IMR-90 (cell line): ENCODE measurements at regions not wholly inside any gene's neighbourhood (a gene's known extent, or its start where the extent isn't known, plus 50 kb on each side); places are given as distances from the start of the nearest gene placed in this dataset.

Experiments used
- ATAC-seq: fragments of 200-7000 bp; cut with Tn5 transposase; 2 replicates; pipeline ENCODE4 v1.9.1; 2020; ENCODE audit warnings: low read depth, mild to moderate bottlenecking, moderate library complexity
- BruUV-seq: library from RNA; stranded (reverse); fragments of 400-500 nt; replicated peaks from 2 replicates; lab custom pipeline; 2021; lab: Mats Ljungman, UMichigan
- CTCF ChIA-PET: fragments of 300-600 bp; formaldehyde crosslinking; extraction: SDS; loops from one replicate; lab custom pipeline; 2021; ENCODE audit warnings: antibody characterized with exemption; lab: Yijun Ruan, JAX
- POLR2A ChIA-PET: fragments of 300-600 bp; sonication (Branson Sonifier 250); formaldehyde crosslinking; loops from one replicate; lab custom pipeline; 2022; ENCODE audit warnings: antibody characterized with exemption; ENCODE audit not compliant: unreplicated experiment; lab: Charles Lee
- DNase-seq: peaks from one replicate; pipeline ENCODE4 v3.0.0; 2013
- H2AFZ ChIP-seq: replicated peaks from 2 replicates; pipeline ENCODE3; 2013; ENCODE audit warnings: low read length, mild to moderate bottlenecking; ENCODE audit not compliant: poor library complexity
- H2AK5ac ChIP-seq: 2 replicates; pipeline ENCODE4 v1.6.1; 2013; ENCODE audit warnings: low read depth, low read length, inconsistent platforms
- H2AK9ac ChIP-seq: replicated peaks from 2 replicates; pipeline ENCODE3; 2013; ENCODE audit warnings: mild to moderate bottlenecking, low read depth, low read length, moderate library complexity; ENCODE audit not compliant: poor library complexity
- H2BK120ac ChIP-seq: 2 replicates; pipeline ENCODE4 v1.6.1; 2013; ENCODE audit warnings: low read depth, low read length, inconsistent platforms
- H2BK15ac ChIP-seq: 3 replicates; pipeline ENCODE4 v1.6.1; 2013; ENCODE audit warnings: low read depth, low read length, inconsistent platforms
- H2BK20ac ChIP-seq: 2 replicates; pipeline ENCODE4 v1.6.1; 2013; ENCODE audit warnings: low read depth, mild to moderate bottlenecking, inconsistent platforms, low read length, moderate library complexity
- H2BK5ac ChIP-seq: 2 replicates; pipeline ENCODE4 v1.6.1; 2013; ENCODE audit warnings: mild to moderate bottlenecking, low read depth, low read length, inconsistent platforms; ENCODE audit not compliant: poor library complexity, severe bottlenecking
- H3K14ac ChIP-seq: replicated peaks from 2 replicates; pipeline ENCODE4 v1.6.1; 2013; ENCODE audit warnings: low read depth, low read length, inconsistent platforms
- H3K18ac ChIP-seq: 2 replicates; pipeline ENCODE4 v1.6.1; 2013; ENCODE audit warnings: low read depth, low read length, control low read depth
- H3K23ac ChIP-seq: 2 replicates; pipeline ENCODE4 v1.6.1; 2013; ENCODE audit warnings: low read depth, low read length, inconsistent platforms
- H3K27ac ChIP-seq: 2 replicates; pipeline ENCODE4 v1.5.1; 2013; ENCODE audit warnings: mild to moderate bottlenecking, control low read depth, low read length; ENCODE audit not compliant: insufficient read depth
- H3K27me3 ChIP-seq: 2 replicates; pipeline ENCODE4 v1.6.1; 2013; ENCODE audit warnings: low read length; ENCODE audit not compliant: control insufficient read depth, insufficient read depth
- H3K36me3 ChIP-seq: 2 replicates; pipeline ENCODE4 v1.6.1; 2013; ENCODE audit warnings: low read length, mixed read lengths; ENCODE audit not compliant: control insufficient read depth, insufficient read depth
- H3K4ac ChIP-seq: 2 replicates; pipeline ENCODE4 v1.6.1; 2013; ENCODE audit warnings: low read depth, low read length, inconsistent platforms
- H3K4me1 ChIP-seq: 2 replicates; pipeline ENCODE4 v1.6.1; 2013; ENCODE audit warnings: low read length, mixed read lengths; ENCODE audit not compliant: control insufficient read depth, insufficient read depth
- H3K4me2 ChIP-seq: 2 replicates; pipeline ENCODE4 v1.6.1; 2013; ENCODE audit warnings: low read depth, mild to moderate bottlenecking, control low read depth, low read length, moderate library complexity
- H3K4me3 ChIP-seq: 2 replicates; pipeline ENCODE4 v1.5.1; 2013; ENCODE audit warnings: low read depth, mild to moderate bottlenecking, control low read depth, low read length, moderate library complexity; ENCODE audit not compliant: insufficient read depth
- H3K56ac ChIP-seq: 2 replicates; pipeline ENCODE4 v1.6.1; 2013; ENCODE audit warnings: low read length, inconsistent platforms; ENCODE audit not compliant: insufficient read depth; ENCODE audit errors: extremely low read depth
- H3K79me1 ChIP-seq, 2 experiments: 2 replicates each; pipeline ENCODE4 v1.6.1; 2013; ENCODE audit warnings: low read length in 2 of 2, inconsistent platforms in 1 of 2, low read depth in 1 of 2
- H3K9ac ChIP-seq: 2 replicates; pipeline ENCODE4 v1.6.1; 2013; ENCODE audit warnings: low read depth, low read length, control low read depth
- H3K9me1 ChIP-seq: 2 replicates; pipeline ENCODE4 v1.6.1; 2013; ENCODE audit warnings: low read length, inconsistent platforms; ENCODE audit not compliant: insufficient read depth
- H3K9me3 ChIP-seq: 2 replicates; pipeline ENCODE4 v1.6.1; 2013; ENCODE audit warnings: low read length; ENCODE audit not compliant: control insufficient read depth, insufficient read depth
- H4K20me1 ChIP-seq: 2 replicates; pipeline ENCODE4 v1.6.1; 2013; ENCODE audit warnings: low read length, inconsistent platforms; ENCODE audit not compliant: insufficient read depth
- H4K5ac ChIP-seq: 2 replicates; pipeline ENCODE4 v1.6.1; 2013; ENCODE audit warnings: mild to moderate bottlenecking, low read depth, low read length, control low read depth
- H4K8ac ChIP-seq, 2 experiments: 2 replicates each; pipeline ENCODE4 v1.6.1; 2013; ENCODE audit warnings: low read depth in 2 of 2, low read length in 2 of 2, control low read depth in 1 of 2, inconsistent platforms in 1 of 2
- H4K91ac ChIP-seq: 2 replicates; pipeline ENCODE4 v1.6.1; 2013; ENCODE audit warnings: low read depth, low read length, inconsistent platforms; ENCODE audit not compliant: insufficient read depth
- BHLHE40 ChIP-seq: fragments of 150-350 bp; IDR thresholded peaks from 2 replicates; pipeline ENCODE4 v1.6.1; 2016; ENCODE audit warnings: mild to moderate bottlenecking, low read depth, low read length
- CEBPB ChIP-seq: IDR thresholded peaks from 2 replicates; pipeline ENCODE4 v1.6.1; 2012; ENCODE audit warnings: low read depth, low read length, improper control_type of control experiment
- CHD1 ChIP-seq: IDR thresholded peaks from 2 replicates; pipeline ENCODE4 v1.6.1; 2012; ENCODE audit warnings: low read depth, low read length, improper control_type of control experiment
- FOS ChIP-seq: fragments of 150-350 bp; IDR thresholded peaks from 2 replicates; pipeline ENCODE4 v1.6.1; 2016; ENCODE audit warnings: low read depth, low read length
- MAFK ChIP-seq: IDR thresholded peaks from 2 replicates; pipeline ENCODE4 v1.6.1; 2012; ENCODE audit warnings: low read depth, low read length, improper control_type of control experiment
- MAZ ChIP-seq: IDR thresholded peaks from 2 replicates; pipeline ENCODE4 v1.6.1; 2012; ENCODE audit warnings: low read depth, mild to moderate bottlenecking, low read length, improper control_type of control experiment, moderate library complexity, borderline replicate concordance
- NFE2L2 ChIP-seq: fragments of 150-350 bp; IDR thresholded peaks from 2 replicates; pipeline ENCODE4 v1.6.1; 2016; ENCODE audit warnings: low read depth, mild to moderate bottlenecking, low read length
- POLR2A ChIP-seq: IDR thresholded peaks from 2 replicates; pipeline ENCODE4 v1.6.1; 2012; ENCODE audit warnings: mild to moderate bottlenecking, low read depth, low read length
- RAD21 ChIP-seq: IDR thresholded peaks from 2 replicates; pipeline ENCODE4 v1.6.1; 2012; ENCODE audit warnings: low read length, improper control_type of control experiment
- RCOR1 ChIP-seq: IDR thresholded peaks from 2 replicates; pipeline ENCODE4 v1.6.1; 2012; ENCODE audit warnings: mild to moderate bottlenecking, low read length, improper control_type of control experiment; ENCODE audit not compliant: insufficient replicate concordance
- RFX5 ChIP-seq: IDR thresholded peaks from 2 replicates; pipeline ENCODE4 v1.8.0; 2012; ENCODE audit warnings: low read depth, mild to moderate bottlenecking, low read length, moderate library complexity
- SMC3 ChIP-seq: fragments of 150-350 bp; IDR thresholded peaks from 2 replicates; pipeline ENCODE4 v1.6.1; 2016; ENCODE audit warnings: low read depth, mild to moderate bottlenecking, antibody characterized with exemption, low read length, moderate library complexity
- WGBS, 2 experiments: methylation state at CpG; one replicate each; pipeline versions ENCODE4 v1.1.5 to v1.1.7; 2013; ENCODE audit warnings: missing lambda C conversion rate in 2 of 2; ENCODE audit not compliant: insufficient read length in 1 of 2; ENCODE audit errors: extremely low coverage in 2 of 2; 5-methylcytosine and 5-hydroxymethylcytosine counted together
- dilution Hi-C: fragments of 300-500 bp; cut with HindIII; formaldehyde crosslinking; loops from one replicate; pipeline ENCODE4 v1.14.3; 2018; ENCODE audit warnings: low sequenced_read_pairs; ENCODE audit not compliant: unreplicated experiment
- in situ Hi-C: fragments of 300-500 bp; cut with MboI; formaldehyde crosslinking; loops from 3 replicates; pipeline ENCODE4 v1.14.3; 2019; ENCODE audit warnings: low sequenced_read_pairs, inconsistent platforms, mixed read lengths
- intact Hi-C: fragments of 100-400 bp; cut with micrococcal nuclease; formaldehyde crosslinking; loops from 2 replicates; pipeline ENCODE4 v1.10.0; 2022
- TF ChIP-seq, protein P1 (sequence below): conservative IDR thresholded peaks from 2 replicates; pipeline ENCODE4 v1.5.1; 2012; ENCODE audit warnings: mild to moderate bottlenecking, low read depth, low read length, improper control_type of control experiment
- TF ChIP-seq, protein P2 (sequence below): fragments of 150-350 bp; IDR thresholded peaks from 2 replicates; pipeline ENCODE4 v1.6.1; 2017; ENCODE audit warnings: mild to moderate bottlenecking, antibody characterized with exemption, low read length, low read depth

DNA sequence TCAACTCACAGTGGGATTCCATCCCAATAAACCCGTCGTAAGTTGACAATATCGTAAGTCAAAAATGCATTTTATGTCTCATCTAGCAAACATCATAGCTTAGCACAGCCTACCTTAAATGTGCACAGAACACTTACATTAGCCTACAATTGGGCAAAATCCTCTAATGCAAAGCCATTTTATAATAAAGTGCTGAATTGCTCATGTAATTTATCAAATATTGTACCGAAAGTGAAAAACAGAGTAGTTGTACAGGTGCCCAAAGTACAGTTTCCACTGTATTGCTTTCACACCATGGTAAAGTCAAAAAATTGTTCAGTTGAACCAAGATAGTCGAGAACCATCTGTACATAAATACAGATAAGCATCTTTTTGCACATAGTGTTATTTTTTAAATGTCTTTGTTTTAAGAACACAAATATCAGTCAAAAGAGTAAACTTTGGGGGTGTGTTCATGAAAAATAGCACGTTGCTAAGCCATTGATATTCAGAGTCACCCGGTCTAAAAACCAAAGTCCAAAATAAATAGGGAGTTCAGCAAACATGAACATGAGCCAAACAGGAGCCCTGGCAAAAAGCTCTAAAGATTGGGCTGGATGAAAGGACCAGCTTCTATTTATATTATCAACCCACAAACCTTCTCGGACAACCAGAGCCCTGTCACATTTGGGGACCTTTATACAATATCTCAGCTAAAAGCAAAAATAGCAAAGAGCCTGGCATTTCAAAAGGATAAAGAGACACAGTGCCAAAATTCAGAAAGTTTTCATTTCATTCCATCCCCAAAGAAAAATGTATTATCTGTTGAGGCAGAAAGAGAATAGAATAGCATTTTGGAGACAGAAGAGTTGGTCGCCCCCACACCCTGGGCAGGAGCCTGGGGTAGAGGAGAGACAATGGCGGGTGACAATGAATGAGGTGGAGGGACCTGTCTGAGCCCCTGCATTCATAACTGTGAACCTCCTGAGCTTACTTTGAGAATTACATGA is 105.9 kb upstream of the SH3BP4 start:
- CTCF ChIA-PET = no interaction called here
- no TSS peak for BruUV-seq

More for the DNA sequence above, 105.9 kb upstream of the SH3BP4 start:
- H4K5ac ChIP-seq = no peak overlapping the region
- H2BK20ac ChIP-seq = no peak overlapping the region
- dilution Hi-C loops = no loop called here
- no peak overlapping the region for H2BK5ac ChIP-seq
- DNase-seq (no peak), ATAC-seq (no peak)
- H3K27me3 ChIP-seq = no peaks in the 10 kb centered on the region
- intact Hi-C loops = no loop called here
- no peaks in the 10 kb centered on the region; a peak in 1 of 4 replicates for H3K79me1 ChIP-seq
- H3K14ac ChIP-seq = no peak overlapping the region
- H4K20me1 ChIP-seq = no peaks in the 10 kb centered on the region
- H2BK120ac ChIP-seq = no peak overlapping the region
- no peak overlapping the region for H2AFZ ChIP-seq
- H3K9me1 ChIP-seq = peaks cover 7% of the 10 kb centered on the region
- no peak overlapping the region for H3K27ac ChIP-seq
- POLR2A ChIA-PET = no interaction called here
- no peak overlapping the region for H3K18ac ChIP-seq
- H2AK5ac ChIP-seq = no peak overlapping the region
- no peak overlapping the region for H3K9ac ChIP-seq
- H3K9me3 ChIP-seq = no peaks in the 10 kb centered on the region
- no peak overlapping the region for H4K91ac ChIP-seq
- no peak overlapping the region for H3K4ac ChIP-seq
- H3K23ac ChIP-seq = no peak overlapping the region
- no peak overlapping the region for H3K56ac ChIP-seq
- H3K4me1 ChIP-seq = peaks cover 8% of the 10 kb centered on the region
- in situ Hi-C loops = no loop called here
- H3K4me3 ChIP-seq = no peak overlapping the region
- no peak overlapping the region for H2BK15ac ChIP-seq
- H2AK9ac ChIP-seq = no peak overlapping the region
- H3K36me3 ChIP-seq = no peaks in the 10 kb centered on the region
- TF ChIP-seq FOS = no peak
- TF ChIP-seq SMC3 = no peak
- no peak for TF ChIP-seq CHD1
- no peak for TF ChIP-seq RCOR1
- no peak for TF ChIP-seq MAZ
- TF ChIP-seq RFX5 = no peak
- TF ChIP-seq, protein P1, sequence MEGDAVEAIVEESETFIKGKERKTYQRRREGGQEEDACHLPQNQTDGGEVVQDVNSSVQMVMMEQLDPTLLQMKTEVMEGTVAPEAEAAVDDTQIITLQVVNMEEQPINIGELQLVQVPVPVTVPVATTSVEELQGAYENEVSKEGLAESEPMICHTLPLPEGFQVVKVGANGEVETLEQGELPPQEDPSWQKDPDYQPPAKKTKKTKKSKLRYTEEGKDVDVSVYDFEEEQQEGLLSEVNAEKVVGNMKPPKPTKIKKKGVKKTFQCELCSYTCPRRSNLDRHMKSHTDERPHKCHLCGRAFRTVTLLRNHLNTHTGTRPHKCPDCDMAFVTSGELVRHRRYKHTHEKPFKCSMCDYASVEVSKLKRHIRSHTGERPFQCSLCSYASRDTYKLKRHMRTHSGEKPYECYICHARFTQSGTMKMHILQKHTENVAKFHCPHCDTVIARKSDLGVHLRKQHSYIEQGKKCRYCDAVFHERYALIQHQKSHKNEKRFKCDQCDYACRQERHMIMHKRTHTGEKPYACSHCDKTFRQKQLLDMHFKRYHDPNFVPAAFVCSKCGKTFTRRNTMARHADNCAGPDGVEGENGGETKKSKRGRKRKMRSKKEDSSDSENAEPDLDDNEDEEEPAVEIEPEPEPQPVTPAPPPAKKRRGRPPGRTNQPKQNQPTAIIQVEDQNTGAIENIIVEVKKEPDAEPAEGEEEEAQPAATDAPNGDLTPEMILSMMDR = no peak
- no peak for TF ChIP-seq BHLHE40
- no peak for TF ChIP-seq MAFK
- no peak for TF ChIP-seq NFE2L2
- no peak for TF ChIP-seq CEBPB
- TF ChIP-seq RAD21 = no peak
- TF ChIP-seq, protein P2, sequence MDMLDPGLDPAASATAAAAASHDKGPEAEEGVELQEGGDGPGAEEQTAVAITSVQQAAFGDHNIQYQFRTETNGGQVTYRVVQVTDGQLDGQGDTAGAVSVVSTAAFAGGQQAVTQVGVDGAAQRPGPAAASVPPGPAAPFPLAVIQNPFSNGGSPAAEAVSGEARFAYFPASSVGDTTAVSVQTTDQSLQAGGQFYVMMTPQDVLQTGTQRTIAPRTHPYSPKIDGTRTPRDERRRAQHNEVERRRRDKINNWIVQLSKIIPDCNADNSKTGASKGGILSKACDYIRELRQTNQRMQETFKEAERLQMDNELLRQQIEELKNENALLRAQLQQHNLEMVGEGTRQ = no peak
- TF ChIP-seq POLR2A = no peak
- no peak overlapping the region for H3K4me2 ChIP-seq
- WGBS, 2 experiments = 100% methylated on average over 2 of the region's 10 CpGs; no CpG with 5 or more reads in 1 of the 2 experiments
- H4K8ac ChIP-seq = no peak overlapping the region
